ENCODE measurements at regions not wholly inside any gene's neighbourhood (a gene's known extent, or its start where the extent isn't known, plus 50 kb on each side); places are given as distances from the start of the nearest gene placed in this dataset.

DNA sequence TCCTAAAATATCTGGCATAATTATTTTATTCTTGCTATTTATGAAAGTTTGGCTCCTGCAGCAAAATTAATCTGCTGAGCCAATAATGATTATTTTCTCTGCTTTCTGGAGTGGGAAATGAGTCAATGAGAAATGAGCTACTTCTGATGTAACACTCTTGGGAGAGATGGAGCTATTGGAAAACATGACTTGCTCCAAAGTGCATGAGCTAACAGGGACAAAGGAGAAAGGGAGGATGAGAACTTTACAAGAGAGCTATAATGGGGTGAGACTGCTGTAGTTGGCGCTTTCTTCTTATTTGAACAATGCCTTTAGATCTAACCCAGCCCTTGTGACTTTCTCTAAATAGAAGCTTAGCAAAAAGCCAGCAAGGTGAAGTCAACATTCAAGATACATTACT lies 615.1 kb downstream of the ANKRD50 start:
- TF ChIP-seq CTCF (conservative IDR thresholded peaks at IDR 0.05) (no peak), ZFX (IDR thresholded peaks at IDR 0.05) (no peak)

GRCh38 chr4:124104101-124104500 lies 608.4 kb downstream of the ANKRD50 start:
- no peak for TF ChIP-seq CTCF (conservative IDR thresholded peaks at IDR 0.05)
- TF ChIP-seq ZFX (IDR thresholded peaks at IDR 0.05) = no peak
- H3K27ac ChIP-seq = no peak overlapping the region

More for the DNA sequence above, 615.1 kb downstream of the ANKRD50 start:
- H3K27ac ChIP-seq = no peak overlapping the region

GRCh38 chr4:124104628-124105027 lies 607.9 kb downstream of the ANKRD50 start:
- no peak overlapping the region for H3K27ac ChIP-seq

GRCh38 chr4:124105212-124105611 lies 607.3 kb downstream of the ANKRD50 start:
- TF ChIP-seq ZFX (IDR thresholded peaks at IDR 0.05) (no peak), CTCF (conservative IDR thresholded peaks at IDR 0.05) (no peak)

More at GRCh38 chr4:124104628-124105027, 607.9 kb downstream of the ANKRD50 start:
- TF ChIP-seq CTCF (conservative IDR thresholded peaks at IDR 0.05) (no peak), ZFX (IDR thresholded peaks at IDR 0.05) (no peak)

DNA sequence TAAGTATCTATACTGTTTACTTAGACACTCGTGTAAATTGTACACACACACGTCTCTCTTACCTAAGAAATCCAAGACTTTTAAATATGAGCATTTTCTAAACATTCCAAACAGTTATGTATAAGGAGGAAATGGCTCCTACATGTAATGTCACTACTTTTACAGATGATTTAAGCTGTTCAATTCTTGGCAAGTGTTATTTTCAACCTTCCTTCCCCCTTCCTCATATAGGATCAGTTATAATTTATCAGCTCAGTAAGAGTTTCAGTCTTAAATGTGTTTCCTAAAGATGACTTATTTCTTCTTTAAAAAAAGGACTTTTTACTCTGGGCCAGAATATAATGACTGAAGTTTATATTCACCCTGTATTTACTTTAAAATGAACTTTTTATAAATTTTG lies 601.1 kb downstream of the ANKRD50 start:
- no peak overlapping the region for H3K27ac ChIP-seq
- TF ChIP-seq CTCF (conservative IDR thresholded peaks at IDR 0.05) = no peak
- TF ChIP-seq ZFX (IDR thresholded peaks at IDR 0.05) = no peak

More at GRCh38 chr4:124105212-124105611, 607.3 kb downstream of the ANKRD50 start:
- no peak overlapping the region for H3K27ac ChIP-seq

- H3K27ac ChIP-seq = no peak overlapping the region
- no peak for TF ChIP-seq ZFX (IDR thresholded peaks at IDR 0.05)
- peak; percentile 82 for TF ChIP-seq CTCF (conservative IDR thresholded peaks at IDR 0.05)
Observed at GRCh38 chr4:124111922-124112321, 600.6 kb downstream of the ANKRD50 start.

GRCh38 chr4:124118061-124118460 lies 594.5 kb downstream of the ANKRD50 start:
- H3K27ac ChIP-seq = peak overlapping the region; percentile 71
- TF ChIP-seq ZFX (IDR thresholded peaks at IDR 0.05) (no peak), CTCF (conservative IDR thresholded peaks at IDR 0.05) (no peak)
